HG03558 (cell line): ENCODE measurements at regions not wholly inside any gene's neighbourhood (a gene's known extent, or its start where the extent isn't known, plus 50 kb on each side); places are given as distances from the start of the nearest gene placed in this dataset.
A peak's percentile ranks its signal among the peaks of the same experiment; 100 is the strongest.
"Not testable (repeated sequence)": the region's sequence is repeated elsewhere in the genome, so short reads cannot be mapped to it uniquely, and the experiment has no call there.

Experiments used
- ATAC-seq: cut with Tn5 transposase; IDR thresholded peaks from one replicate; pipeline ENCODE4 v1.9.1; 2021; ENCODE audit warnings: moderate number of reproducible peaks; ENCODE audit not compliant: unreplicated experiment; ENCODE audit errors: extremely low read depth

DNA sequence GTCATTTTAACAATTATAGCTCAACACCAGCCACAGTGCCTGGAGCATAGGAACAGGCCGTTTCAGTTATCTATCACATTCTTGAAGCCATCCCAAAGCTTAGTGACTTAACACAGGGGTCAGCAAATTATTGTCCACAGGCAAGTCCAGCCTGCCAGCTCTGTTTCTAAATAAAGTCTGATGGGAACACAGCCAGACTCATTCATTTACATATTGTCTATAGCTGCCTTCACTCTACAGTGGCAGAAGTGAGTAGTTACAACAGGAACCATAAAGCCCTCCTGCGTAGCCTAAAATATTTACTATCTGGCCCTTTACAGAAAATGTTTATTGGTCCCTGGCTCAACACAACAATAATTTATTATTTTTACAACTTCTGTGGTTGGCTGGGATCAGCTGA, 407.5 kb upstream of the AUTS2 start:
- no peak for ATAC-seq

DNA sequence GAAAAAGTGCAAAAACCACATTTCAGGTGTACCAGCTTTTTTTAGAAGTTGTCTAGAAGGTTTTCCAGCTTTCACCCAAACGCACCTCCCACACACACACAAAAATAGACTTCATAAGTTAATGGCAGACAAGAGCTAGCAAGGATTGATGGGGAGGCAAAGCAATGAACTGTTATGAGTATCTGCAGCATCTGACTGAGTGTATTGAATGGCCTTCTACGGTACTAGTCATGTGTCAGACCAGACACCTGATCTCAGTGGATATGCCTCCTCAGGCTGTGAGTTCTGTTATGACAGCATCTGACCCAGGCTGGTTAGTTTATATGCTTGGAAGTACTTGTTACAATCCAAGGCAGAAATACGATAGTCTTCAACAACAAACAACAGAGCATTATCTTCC, 406.1 kb upstream of the AUTS2 start:
- ATAC-seq: no peak

DNA sequence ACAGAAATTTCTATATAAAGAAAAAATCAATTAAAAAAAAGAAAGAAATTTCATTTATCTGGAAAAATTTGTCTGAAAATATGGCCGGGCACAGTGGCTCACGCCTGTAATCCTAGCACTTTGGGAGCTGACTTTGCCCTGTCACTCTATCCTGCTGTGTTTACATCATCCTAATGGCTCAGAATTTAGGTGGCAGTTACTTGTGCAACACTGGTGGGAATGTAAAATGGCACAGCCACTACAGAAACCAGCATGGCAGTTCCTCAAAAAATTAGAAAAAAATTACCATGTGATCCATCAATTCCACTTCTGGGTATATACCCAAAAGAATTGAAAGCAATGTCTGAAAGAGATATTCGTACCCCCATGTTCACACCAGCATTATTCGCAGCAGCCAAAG, 405.2 kb upstream of the AUTS2 start:
- ATAC-seq: no peak

DNA sequence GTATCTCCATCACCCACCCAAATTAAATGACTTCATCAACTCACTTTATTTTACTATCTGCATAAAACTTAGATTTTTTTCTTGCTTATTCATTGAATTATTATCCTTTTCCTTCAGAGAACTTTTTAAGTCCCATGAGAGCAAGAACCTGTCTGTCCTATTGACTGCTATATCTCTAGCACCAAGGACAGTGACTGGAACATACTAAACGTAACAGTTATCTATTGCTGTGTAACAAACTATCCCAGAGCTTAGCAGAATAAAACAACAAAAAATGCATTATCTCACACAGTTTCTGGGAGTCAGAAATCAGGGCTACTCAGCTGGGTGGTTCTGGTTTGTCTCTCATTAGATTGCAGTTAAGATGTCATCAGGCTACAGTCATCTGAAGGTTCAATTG, 401.7 kb upstream of the AUTS2 start:
- ATAC-seq: no peak

DNA sequence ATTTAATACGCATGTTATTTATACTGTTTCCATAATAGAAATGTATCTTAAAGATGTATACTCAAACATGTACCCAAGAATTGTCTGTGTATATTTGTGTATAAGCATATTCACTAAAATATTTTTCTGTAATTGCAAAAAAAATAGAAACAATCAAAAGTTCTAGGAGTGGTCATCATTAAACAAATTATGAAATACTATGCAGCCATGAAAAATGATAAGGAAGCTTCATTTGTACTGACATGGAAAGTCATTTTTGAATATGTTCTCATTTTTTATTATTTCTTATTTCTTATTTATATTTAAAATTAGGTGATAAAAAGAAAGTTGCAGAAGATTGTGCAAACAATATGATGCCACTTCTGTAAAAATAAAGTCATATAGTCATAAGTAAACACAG, 400.0 kb upstream of the AUTS2 start:
- ATAC-seq: no peak

DNA sequence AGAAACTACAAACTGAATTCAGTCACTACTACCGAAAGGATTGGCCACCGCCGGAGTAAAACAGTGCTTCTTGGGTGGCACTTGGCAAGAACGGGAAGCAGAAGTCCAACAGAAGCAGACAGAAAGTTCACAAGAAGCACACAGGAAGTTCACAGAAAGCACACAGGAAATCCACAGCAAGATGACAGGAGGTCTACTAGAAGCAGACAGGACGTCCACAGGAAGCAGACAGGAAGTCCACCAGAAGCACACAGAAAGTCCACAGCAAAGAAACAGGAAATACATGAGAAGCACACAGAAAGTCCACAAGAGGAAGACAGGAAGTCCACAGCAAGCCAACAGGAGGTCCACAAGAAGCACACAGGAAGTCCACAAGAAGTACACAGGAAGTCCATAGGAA, 399.2 kb upstream of the AUTS2 start:
- ATAC-seq: no peak

DNA sequence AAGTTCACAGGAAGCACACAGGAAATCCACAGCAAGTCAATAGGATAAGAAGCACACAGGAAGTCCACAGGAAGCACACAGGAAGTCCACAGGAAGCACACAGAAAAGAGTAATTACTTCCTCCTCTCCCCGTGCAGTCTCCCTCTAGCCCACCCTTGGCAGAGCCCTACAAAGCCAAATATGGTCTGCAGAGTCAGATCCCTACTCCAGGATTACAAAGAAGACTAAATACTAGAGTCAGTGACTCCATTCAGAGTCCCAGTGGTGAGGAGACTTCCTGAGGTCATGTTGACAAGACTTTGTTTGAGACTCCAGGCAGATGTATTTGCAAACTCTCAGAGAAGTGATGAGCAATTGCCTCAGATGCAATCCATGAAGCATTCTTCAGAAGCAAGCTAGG, 398.6 kb upstream of the AUTS2 start:
- ATAC-seq: no peak

DNA sequence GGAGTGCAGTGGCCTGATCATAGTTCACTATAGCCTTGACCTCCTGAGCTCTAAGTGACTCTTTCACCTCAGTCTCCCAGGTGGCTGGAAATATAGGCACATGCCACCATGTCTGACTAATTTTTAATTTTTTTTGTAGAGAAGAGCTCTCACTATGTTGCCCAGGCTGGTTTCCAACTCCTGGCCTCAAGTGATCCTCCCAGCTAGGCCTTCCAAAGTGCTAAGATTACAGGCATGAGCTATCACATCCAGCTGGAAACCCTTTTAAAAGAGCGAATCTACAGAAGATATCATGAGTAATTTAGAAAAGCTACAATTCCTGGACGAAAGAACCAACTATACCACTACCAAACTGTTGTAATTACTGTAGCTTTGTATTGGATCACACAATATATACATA, 394.4 kb upstream of the AUTS2 start:
- no peak for ATAC-seq

DNA sequence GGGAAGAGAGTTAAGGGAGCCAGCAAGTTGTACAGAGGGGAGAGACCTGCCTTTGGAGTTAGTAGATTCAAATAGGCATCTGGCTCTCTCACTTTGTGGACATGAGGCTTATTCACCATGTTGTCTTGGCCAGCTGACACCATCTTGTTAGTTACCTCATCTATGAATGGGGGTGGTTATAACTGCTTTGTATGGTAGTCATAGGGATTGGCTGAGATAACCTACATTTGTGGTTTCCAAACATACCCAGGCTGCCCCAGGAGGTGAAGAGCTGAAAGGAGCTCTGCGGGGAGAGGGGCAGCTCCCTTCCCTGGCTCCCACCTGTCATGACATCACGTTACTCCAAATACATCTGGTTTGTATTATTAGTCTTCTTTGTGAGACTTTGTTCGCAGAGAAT, 393.3 kb upstream of the AUTS2 start:
- ATAC-seq: no peak

DNA sequence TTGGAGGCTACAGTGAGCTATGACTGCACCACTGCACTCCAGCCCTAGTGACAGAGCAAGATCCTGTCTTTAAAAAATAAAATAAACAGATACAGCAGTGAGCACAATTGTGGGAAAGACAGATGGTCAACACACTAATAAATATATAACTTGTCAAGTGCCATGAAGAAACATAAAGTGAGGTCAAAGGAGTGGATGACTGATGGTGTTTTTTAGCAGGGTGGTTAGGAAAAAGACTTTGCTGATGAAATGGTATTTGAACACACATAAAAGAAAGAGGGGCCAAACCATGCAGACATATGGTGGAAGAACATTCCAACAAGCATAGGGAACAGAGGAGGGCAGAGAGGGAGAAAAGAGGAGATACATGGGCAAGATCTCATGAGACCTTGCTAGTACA, 392.7 kb upstream of the AUTS2 start:
- ATAC-seq: no peak

DNA sequence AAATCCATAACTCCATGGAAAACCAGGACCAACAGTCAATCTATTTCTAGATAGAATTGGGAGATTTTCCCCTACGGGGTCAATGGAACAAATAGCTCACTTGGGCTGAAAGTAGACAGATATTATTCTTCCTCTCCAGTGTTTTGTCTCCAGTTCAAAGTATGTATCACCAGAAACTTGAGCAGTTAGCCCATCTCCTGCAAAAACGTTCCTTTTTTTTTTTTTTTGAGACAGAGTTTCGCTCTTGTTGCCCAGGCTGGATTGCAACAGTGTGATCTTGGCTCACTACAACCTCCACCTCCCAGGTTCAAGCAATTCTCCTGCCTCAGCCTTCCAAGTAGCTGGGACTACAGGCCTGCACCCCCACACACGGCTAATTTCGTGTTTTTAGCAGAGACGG, 390.0 kb upstream of the AUTS2 start:
- ATAC-seq: no peak

DNA sequence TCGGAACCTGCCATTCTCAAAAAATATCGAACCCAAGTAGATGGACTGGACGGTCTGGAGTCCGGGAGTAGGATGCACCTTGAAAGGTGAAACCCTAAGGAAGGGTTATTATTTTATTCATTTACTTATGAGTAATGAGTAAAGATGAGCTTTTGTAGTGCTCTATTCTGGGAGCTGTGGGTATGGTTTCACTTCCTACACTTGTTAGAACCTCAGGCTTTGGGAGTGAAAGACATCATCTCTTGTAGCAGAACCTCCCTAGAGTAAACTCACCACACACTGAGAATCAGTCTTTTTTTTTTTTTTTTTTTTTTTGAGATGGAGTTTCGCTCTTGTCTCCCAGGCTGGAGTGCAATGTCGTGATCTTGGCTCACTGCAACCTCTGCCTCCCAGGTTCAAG, 389.4 kb upstream of the AUTS2 start:
- peak; percentile 87 for ATAC-seq

DNA sequence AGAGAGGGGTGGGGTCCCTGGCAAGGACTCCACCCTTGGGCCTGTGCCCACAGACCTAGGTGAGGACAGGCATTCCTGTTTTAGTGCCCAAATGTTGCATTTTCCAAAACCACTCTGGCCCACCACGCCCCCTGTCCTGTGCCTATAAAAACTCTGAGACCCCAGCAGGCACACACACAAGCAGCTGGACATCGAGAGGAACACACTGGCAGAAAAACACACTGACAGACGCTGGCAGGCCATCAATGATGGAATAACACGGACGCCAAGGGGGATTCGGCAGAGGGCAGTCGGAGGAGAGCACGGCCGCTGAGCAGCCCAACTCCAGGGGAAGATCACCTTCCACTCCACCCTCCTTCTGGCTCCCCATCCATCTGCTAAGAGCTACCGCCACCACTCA, 386.9 kb upstream of the AUTS2 start:
- ATAC-seq: no peak

DNA sequence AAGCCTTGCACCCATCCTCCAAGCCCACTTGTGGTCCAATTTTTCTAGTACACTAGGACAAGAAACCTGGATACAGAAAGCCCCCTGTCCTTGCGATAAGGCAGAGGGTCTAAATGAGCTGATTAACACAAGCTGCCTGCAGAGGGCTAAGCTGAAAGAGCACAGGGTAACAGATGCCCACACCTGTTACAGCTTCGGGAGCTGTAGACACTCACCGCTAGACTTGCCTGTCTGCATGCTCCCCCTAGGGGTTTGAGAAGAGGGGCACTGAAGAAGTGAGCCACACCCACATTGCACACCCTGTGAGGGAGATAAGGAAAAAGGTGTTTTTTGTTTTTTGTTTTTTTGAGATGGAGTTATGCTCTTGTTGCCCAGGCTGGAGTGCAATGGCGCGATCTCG, 386.5 kb upstream of the AUTS2 start:
- ATAC-seq: no peak

DNA sequence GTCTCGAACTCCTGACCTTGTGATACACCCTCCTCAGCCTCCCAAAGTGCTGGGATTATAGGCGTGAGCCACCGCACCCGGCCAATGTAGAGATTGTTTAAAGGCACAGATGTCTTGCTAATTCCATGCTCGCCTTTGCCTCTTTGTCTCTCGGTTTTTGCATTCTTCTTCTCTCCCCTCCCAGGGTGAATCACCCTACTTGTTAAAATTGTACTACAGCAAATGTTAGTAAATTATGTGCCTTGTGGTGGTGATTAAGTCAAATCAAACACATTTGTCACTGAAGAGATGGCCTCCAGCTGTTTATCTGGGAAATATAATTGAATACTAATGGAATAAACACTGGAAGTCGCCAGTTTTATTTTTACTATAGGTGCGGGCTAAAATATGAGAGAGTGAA, 384.4 kb upstream of the AUTS2 start:
- ATAC-seq: no peak

DNA sequence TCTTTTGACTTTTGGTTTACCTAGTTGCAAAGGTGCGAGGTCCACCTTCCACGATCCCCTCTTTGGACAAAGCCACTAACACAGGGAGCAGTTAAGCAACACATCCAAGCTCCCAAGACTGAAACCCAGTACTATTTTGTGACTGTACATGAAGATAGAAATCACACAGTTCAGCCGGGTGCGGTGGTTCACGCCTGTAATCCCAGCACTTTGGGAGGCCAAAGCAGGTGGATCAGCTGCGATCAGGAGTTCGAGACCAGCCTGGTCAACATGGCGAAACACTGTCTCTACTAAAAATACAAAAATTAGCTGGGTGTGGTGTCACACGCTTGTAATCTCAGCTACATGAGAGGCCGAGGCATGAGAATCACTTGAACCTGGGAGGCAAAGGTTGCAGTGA, 382.8 kb upstream of the AUTS2 start:
- ATAC-seq: not testable (repeated sequence)

DNA sequence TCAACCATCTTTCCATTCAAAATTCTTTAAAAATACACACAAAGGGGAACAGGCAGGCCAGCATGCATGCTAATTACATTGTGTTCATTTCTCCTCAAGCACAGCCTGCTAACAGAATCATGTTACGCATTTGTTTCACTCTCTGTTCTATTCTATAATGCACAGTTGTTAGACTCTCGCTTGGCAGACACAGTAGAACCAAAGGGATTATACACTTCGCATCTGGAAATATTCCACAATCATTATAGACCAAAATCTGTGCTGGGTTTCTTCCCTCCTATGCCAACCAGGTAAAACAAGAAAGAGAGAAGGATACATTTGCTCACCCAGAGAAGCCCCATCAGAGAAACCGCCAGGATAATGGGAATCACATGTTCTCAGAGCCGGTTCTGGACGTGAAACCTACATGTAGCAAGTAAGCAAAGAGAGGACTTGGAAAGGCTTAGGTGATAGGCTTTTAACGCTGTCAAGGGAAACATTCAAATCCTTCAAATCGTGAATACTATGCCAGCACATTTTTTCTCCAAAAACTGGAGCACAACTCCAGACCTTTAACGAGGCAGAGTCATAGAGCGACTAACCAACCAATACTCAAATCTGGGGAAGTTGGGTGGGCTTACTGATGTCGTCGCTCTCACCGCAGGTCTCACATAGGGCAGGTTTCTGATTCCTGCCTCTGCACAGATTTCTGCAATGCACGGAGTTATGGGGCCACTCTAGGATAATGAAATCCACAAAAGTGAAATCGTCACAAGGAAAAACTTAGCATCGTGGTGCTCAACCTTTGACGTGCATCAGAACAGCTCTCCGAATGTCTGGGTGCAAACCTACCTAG, 380.5 kb upstream of the AUTS2 start:
- no peak for ATAC-seq

DNA sequence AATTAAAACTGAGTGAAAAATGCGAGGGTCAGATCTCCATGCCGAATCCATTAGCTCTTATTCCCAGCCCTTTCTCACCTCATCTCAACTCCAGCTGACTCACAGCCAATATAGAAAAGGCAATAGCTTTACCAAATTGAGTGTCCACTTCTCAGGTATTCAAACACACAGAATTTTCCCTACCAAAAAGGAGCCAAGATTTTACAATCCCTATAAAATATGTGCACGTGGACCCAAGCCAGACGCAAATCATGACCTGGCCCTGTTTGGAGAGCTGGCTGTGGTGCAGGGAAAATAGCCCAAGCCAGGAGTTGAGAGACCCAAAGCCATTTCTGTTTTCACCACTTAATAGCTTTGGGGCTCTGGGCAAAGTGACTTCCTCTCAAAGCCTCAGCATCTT, 379.7 kb upstream of the AUTS2 start:
- no peak for ATAC-seq

DNA sequence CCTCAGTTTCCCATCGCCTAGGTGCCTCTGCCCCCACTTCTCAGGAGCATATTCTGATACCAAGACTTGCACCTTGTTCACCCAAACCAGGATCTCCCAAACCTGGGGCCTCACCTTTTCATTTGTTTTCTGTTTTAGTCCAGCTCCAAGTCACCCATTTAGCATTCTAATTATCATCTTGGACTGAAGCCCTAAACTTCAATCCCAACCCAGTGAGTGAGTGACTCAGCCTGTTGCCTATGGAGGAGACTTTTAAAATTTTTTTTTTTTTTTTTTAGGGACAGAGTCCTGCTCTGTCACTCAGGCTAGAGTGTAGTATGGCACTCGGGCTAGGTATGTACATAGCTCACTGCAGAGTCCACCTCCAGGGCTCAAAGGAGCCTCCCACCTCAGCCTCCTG, 378.9 kb upstream of the AUTS2 start:
- ATAC-seq: no peak

DNA sequence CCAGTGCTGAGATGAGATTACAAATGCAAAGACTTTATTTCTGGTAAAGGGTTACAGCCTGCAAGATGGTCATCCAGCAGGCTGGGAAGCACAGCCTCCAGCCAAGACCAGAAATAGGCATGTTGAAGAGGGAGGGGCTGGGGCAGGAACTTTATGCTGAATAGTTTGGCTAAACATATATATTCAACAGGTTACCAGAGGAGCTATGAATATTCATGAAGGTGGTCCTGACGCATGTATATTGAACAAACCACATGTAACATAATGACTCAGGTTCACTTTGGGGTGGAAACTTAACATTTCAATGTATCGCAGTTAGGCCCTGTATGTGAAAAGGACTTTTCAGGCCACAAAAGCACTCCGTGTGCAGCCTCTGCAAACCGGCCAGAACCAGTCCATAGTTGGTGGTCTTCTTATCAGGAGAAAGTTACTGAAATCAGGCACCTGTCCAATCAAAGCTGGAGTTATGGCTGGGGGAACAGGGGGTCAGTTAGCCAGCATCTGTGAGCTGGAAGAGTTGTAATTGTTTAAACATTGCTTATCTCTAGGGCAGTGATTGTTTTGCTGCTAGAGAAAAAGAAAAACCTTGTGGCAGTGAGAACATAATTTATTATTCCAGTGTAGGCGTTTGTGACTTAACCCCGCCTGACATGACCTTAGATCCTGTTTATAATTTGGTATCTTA, 372.9 kb upstream of the AUTS2 start:
- no peak for ATAC-seq

DNA sequence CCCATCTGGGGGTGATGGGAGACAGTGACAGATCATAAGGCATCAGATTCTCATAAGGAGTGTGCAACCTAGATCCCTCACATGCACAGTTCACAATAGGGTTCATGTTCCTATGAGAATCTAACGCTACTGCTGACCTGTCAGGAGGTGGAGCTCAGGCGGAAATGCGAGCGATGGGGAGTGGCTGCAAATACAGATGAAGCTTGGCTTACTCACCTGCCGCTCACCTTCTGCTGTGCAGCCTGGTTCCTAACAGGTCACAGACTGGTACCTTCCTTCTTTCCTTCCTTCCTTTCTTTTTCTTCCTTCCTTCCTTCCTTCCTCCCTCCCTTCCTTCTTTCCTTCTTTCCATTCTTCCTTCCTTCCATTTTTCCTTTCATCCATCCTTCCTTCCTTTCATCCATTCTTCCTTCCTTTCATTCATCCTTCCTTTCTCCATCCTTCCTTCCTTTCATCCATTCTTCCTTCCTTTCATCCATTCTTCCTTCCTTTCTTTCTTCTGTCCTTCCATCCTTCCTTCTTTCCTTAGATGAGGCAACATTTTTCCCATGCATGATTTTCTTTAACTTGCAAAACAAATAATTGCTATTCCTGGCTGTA, 370.0 kb upstream of the AUTS2 start:
- no peak for ATAC-seq
